ENCODE measurements at regions not wholly inside any gene's neighbourhood (a gene's known extent, or its start where the extent isn't known, plus 50 kb on each side); places are given as distances from the start of the nearest gene placed in this dataset.

DNA sequence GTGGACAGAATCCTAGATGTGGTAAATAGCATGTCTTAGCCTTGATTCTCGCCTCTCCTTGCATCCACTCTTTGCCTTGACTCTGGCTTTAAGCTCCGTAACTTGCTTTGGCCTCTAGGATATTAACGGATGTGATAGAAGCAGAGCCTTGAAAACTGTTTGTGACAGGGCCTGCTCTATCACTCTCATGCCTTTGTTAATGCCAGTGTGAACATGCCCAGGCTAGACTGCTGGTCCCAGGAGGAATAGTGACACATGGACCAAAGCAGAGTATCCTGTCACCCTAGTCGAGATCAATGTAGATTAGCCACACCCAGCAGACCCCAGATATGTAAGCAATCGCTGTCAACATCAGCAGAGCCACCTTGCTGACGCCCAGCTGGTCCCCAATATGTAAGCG, 109.9 kb upstream of the C9orf72 start (continued):
- TF ChIP-seq REXO4 (CRISPR knock-in tag; IDR thresholded peaks at IDR 0.05; ENCODE audit: borderline replicate concordance) (no peak), ADNP (CRISPR knock-in tag; IDR thresholded peaks at IDR 0.05) (no peak), HNRNPL (IDR thresholded peaks at IDR 0.05; ENCODE audit: low read depth, low read length) (no peak), ZNF496 (CRISPR knock-in tag; IDR thresholded peaks at IDR 0.05; ENCODE audit: insufficient replicate concordance) (no peak), ZNF34 (CRISPR knock-in tag; IDR thresholded peaks at IDR 0.05; ENCODE audit: borderline replicate concordance) (no peak), ARNT (IDR thresholded peaks at IDR 0.05) (no peak), ZNF331 (CRISPR knock-in tag; IDR thresholded peaks at IDR 0.05) (no peak)
- TF ChIP-seq, protein P1, sequence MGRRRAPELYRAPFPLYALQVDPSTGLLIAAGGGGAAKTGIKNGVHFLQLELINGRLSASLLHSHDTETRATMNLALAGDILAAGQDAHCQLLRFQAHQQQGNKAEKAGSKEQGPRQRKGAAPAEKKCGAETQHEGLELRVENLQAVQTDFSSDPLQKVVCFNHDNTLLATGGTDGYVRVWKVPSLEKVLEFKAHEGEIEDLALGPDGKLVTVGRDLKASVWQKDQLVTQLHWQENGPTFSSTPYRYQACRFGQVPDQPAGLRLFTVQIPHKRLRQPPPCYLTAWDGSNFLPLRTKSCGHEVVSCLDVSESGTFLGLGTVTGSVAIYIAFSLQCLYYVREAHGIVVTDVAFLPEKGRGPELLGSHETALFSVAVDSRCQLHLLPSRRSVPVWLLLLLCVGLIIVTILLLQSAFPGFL (CRISPR knock-in tag; IDR thresholded peaks at IDR 0.05): no peak
- TF ChIP-seq, protein P2, sequence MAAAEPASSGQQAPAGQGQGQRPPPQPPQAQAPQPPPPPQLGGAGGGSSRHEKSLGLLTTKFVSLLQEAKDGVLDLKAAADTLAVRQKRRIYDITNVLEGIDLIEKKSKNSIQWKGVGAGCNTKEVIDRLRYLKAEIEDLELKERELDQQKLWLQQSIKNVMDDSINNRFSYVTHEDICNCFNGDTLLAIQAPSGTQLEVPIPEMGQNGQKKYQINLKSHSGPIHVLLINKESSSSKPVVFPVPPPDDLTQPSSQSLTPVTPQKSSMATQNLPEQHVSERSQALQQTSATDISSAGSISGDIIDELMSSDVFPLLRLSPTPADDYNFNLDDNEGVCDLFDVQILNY (CRISPR knock-in tag; conservative IDR thresholded peaks at IDR 0.05): no peak

DNA sequence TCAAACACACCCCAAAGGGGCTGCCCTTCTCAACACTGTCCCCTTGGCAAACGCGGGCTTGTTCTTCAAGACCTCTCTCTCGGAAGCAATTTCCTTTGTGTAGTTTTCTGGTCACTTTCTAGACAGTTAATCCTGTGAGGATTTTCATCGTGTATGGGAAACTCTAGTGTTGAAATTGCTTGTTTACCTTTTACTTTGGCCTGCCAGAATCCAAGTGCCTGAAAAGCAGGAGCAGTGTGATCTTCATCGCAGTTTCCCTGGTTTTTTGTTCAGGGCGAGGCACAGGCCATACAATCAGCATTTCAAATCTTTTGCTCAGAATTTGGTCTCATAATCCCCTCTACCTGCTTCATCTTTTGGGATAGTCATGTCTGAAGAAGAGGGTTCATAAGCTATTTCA, 115.7 kb upstream of the C9orf72 start:
- WGBS (ENCODE audit: low lambda C conversion rate): 27% methylated on average over 6 of the region's 6 CpGs
- no peak for FAIRE-seq

More for the DNA sequence above, 115.7 kb upstream of the C9orf72 start:
- Histone ChIP-seq H3K4me1 (ENCODE audit: insufficient read depth, low read length) (peaks cover 10% of the 10 kb centered on the region), H3K4me2 (ENCODE audit: low read depth, low read length) (no peak overlapping the region), H2AFZ (ENCODE audit: low read length) (no peak overlapping the region), H3K9ac (ENCODE audit: insufficient read depth, low read depth, low read length) (no peak overlapping the region), H3K79me2 (ENCODE audit: insufficient read depth, low read length) (no peaks in the 10 kb centered on the region), H3K36me3 (replicated peaks in 1 of 2; ENCODE audit: control insufficient read depth in 1 of 2, insufficient read depth in 2 of 2, low read length in 2 of 2) (no peaks in the 10 kb centered on the region), H3K4me3 (replicated peaks in 1 of 3; ENCODE audit: insufficient read depth in 1 of 3, low read depth in 2 of 3, low read length in 3 of 3) (no peak overlapping the region), H4K20me1 (ENCODE audit: insufficient read depth, low read length) (no peaks in the 10 kb centered on the region), H3K9me3 (ENCODE audit: low read length) (no peaks in the 10 kb centered on the region), H3K27me3 (ENCODE audit: control insufficient read depth in 1 of 2, insufficient read depth in 2 of 2, low read length in 2 of 2) (no peaks in the 10 kb centered on the region), H3K27ac (ENCODE audit: extremely low read length, insufficient read depth, low read length) (no peak overlapping the region)
- intact Hi-C loops (cut with micrococcal nuclease; ENCODE audit: unreplicated experiment) (no loop called here), in situ Hi-C loops (cut with HindIII; ENCODE audit: extremely low pct_ligation_motif_present, low pct_unique_long_range_greater_than_20kb) (no loop called here)
- ATAC-seq (no peak), DNase-seq (ENCODE audit: low spot score) (no peak)
- ChIA-PET CTCF (ENCODE audit: low intra/inter-chr PET ratio, low total read pairs) (no interaction called here), POLR2A (no interaction called here)
- TF ChIP-seq ZNF747 (CRISPR knock-in tag; IDR thresholded peaks at IDR 0.05; ENCODE audit: borderline replicate concordance): no peak
- TF ChIP-seq SRSF1 (optimal IDR thresholded peaks at IDR 0.05; ENCODE audit: low read depth, low read length): no peak
- no TSS peak for BruUV-seq (replicated peaks)
